ENCODE measurements at regions not wholly inside any gene's neighbourhood (a gene's known extent, or its start where the extent isn't known, plus 50 kb on each side); places are given as distances from the start of the nearest gene placed in this dataset.
A peak's percentile ranks its signal among the peaks of the same experiment; 100 is the strongest.

DNA sequence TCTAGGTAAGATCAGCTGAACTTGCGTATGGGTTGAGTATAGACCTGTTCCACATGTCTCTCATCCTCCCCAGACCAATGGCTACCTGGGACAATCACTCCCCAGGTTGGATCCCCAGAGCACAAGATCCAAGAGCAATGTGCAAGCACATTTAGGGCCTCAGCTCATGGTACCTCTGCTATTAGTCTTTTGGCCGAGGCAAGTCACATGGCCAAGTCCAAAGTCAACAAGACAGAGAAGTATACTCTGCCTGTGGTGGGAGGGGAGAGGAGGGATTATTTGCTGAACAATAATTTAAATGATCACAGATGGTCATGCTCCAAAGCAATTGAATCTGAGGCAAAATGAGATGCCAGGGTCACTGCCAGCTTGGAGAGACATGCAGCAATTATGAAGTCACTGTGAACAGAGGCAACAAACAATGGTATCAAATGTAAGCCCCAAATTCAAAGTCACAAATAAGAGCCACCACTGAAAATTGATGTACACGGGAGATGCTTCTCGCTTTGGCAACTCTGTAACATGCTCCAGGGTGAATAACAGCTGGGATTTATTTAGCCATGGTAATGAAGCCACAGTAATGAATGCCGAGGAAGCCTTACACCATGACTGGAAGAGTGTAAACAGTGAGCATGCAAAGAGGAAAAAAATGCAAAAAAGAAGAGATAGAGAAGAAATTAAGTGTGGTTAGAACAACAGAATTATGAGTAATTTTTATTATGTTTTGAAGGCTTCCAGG lies 149.1 kb downstream of the ZNF281 start (continued):
- TF ChIP-seq, protein P1, sequence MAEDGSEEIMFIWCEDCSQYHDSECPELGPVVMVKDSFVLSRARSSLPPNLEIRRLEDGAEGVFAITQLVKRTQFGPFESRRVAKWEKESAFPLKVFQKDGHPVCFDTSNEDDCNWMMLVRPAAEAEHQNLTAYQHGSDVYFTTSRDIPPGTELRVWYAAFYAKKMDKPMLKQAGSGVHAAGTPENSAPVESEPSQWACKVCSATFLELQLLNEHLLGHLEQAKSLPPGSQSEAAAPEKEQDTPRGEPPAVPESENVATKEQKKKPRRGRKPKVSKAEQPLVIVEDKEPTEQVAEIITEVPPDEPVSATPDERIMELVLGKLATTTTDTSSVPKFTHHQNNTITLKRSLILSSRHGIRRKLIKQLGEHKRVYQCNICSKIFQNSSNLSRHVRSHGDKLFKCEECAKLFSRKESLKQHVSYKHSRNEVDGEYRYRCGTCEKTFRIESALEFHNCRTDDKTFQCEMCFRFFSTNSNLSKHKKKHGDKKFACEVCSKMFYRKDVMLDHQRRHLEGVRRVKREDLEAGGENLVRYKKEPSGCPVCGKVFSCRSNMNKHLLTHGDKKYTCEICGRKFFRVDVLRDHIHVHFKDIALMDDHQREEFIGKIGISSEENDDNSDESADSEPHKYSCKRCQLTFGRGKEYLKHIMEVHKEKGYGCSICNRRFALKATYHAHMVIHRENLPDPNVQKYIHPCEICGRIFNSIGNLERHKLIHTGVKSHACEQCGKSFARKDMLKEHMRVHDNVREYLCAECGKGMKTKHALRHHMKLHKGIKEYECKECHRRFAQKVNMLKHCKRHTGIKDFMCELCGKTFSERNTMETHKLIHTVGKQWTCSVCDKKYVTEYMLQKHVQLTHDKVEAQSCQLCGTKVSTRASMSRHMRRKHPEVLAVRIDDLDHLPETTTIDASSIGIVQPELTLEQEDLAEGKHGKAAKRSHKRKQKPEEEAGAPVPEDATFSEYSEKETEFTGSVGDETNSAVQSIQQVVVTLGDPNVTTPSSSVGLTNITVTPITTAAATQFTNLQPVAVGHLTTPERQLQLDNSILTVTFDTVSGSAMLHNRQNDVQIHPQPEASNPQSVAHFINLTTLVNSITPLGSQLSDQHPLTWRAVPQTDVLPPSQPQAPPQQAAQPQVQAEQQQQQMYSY (CRISPR knock-in tag; IDR thresholded peaks at IDR 0.05), result no peak
- TF ChIP-seq, protein P2, sequence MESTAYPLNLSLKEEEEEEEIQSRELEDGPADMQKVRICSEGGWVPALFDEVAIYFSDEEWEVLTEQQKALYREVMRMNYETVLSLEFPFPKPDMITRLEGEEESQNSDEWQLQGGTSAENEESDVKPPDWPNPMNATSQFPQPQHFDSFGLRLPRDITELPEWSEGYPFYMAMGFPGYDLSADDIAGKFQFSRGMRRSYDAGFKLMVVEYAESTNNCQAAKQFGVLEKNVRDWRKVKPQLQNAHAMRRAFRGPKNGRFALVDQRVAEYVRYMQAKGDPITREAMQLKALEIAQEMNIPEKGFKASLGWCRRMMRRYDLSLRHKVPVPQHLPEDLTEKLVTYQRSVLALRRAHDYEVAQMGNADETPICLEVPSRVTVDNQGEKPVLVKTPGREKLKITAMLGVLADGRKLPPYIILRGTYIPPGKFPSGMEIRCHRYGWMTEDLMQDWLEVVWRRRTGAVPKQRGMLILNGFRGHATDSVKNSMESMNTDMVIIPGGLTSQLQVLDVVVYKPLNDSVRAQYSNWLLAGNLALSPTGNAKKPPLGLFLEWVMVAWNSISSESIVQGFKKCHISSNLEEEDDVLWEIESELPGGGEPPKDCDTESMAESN (CRISPR knock-in tag; conservative IDR thresholded peaks at IDR 0.05), result no peak
- TF ChIP-seq, protein P3, sequence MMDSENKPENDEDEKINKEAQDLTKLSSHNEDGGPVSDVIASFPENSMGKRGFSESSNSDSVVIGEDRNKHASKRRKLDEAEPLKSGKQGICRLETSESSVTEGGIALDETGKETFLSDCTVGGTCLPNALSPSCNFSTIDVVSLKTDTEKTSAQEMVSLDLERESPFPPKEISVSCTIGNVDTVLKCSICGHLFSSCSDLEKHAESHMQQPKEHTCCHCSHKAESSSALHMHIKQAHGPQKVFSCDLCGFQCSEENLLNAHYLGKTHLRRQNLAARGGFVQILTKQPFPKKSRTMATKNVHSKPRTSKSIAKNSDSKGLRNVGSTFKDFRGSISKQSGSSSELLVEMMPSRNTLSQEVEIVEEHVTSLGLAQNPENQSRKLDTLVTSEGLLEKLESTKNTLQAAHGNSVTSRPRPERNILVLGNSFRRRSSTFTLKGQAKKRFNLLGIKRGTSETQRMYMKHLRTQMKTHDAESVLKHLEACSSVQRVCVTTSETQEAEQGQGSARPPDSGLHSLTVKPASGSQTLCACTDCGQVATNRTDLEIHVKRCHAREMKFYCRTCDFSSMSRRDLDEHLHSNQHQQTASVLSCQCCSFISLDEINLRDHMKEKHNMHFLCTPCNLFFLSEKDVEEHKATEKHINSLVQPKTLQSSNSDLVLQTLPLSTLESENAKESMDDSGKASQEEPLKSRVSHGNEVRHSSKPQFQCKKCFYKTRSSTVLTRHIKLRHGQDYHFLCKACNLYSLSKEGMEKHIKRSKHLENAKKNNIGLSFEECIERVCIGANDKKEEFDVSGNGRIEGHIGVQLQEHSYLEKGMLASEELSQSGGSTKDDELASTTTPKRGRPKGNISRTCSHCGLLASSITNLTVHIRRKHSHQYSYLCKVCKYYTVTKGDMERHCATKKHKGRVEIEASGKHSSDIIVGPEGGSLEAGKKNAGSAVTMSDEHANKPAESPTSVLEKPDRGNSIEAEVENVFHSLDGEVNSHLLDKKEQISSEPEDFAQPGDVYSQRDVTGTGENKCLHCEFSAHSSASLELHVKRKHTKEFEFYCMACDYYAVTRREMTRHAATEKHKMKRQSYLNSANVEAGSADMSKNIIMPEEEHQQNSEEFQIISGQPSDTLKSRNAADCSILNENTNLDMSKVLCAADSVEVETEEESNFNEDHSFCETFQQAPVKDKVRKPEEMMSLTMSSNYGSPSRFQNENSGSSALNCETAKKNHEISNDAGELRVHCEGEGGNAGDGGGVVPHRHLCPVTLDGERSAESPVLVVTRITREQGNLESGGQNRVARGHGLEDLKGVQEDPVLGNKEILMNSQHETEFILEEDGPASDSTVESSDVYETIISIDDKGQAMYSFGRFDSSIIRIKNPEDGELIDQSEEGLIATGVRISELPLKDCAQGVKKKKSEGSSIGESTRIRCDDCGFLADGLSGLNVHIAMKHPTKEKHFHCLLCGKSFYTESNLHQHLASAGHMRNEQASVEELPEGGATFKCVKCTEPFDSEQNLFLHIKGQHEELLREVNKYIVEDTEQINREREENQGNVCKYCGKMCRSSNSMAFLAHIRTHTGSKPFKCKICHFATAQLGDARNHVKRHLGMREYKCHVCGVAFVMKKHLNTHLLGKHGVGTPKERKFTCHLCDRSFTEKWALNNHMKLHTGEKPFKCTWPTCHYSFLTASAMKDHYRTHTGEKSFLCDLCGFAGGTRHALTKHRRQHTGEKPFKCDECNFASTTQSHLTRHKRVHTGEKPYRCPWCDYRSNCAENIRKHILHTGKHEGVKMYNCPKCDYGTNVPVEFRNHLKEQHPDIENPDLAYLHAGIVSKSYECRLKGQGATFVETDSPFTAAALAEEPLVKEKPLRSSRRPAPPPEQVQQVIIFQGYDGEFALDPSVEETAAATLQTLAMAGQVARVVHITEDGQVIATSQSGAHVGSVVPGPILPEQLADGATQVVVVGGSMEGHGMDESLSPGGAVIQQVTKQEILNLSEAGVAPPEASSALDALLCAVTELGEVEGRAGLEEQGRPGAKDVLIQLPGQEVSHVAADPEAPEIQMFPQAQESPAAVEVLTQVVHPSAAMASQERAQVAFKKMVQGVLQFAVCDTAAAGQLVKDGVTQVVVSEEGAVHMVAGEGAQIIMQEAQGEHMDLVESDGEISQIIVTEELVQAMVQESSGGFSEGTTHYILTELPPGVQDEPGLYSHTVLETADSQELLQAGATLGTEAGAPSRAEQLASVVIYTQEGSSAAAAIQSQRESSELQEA (CRISPR knock-in tag; IDR thresholded peaks at IDR 0.05; ENCODE audit: not compliant biosample characterization), result no peak
- 0 out of 2 replicates have a peak, but pooled peaks have one; percentile 14 for TF ChIP-seq SAP130 (CRISPR knock-in tag; IDR thresholded peaks at IDR 0.05; ENCODE audit: low read depth)
- 0 out of 2 replicates have a peak, but pooled peaks have one; percentile 18 for TF ChIP-seq ZFX (CRISPR knock-in tag; IDR thresholded peaks at IDR 0.05; ENCODE audit: low read depth)
- TF ChIP-seq ZNF3 (CRISPR knock-in tag; IDR thresholded peaks at IDR 0.05), result no peak
- TF ChIP-seq THYN1 (CRISPR knock-in tag; IDR thresholded peaks at IDR 0.05; ENCODE audit: borderline replicate concordance, low read depth), result no peak
- TF ChIP-seq ZNF772 (CRISPR knock-in tag; IDR thresholded peaks at IDR 0.05), result no peak
- TF ChIP-seq, protein P4, sequence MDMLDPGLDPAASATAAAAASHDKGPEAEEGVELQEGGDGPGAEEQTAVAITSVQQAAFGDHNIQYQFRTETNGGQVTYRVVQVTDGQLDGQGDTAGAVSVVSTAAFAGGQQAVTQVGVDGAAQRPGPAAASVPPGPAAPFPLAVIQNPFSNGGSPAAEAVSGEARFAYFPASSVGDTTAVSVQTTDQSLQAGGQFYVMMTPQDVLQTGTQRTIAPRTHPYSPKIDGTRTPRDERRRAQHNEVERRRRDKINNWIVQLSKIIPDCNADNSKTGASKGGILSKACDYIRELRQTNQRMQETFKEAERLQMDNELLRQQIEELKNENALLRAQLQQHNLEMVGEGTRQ (IDR thresholded peaks at IDR 0.05; ENCODE audit: low read depth, low read length), result peak; percentile 48
- TF ChIP-seq, protein P4 (CRISPR knock-in tag; IDR thresholded peaks at IDR 0.05; ENCODE audit: borderline replicate concordance), result peak; percentile 64; the same call in 1 of the 2 replicates
- TF ChIP-seq ZKSCAN1 (IDR thresholded peaks at IDR 0.05; ENCODE audit: low read length), result no peak
- TF ChIP-seq FOXK1 (CRISPR knock-in tag; IDR thresholded peaks at IDR 0.05; ENCODE audit: borderline replicate concordance, low read depth), result peak; percentile 40; the same call in 1 of the 2 replicates

All from HepG2 (cell line).